Sigmoid colon (tissue), 6 donors: ENCODE measurements at regions not wholly inside any gene's neighbourhood (a gene's known extent, or its start where the extent isn't known, plus 50 kb on each side); places are given as distances from the start of the nearest gene placed in this dataset.
"Not testable (repeated sequence)": the region's sequence is repeated elsewhere in the genome, so short reads cannot be mapped to it uniquely, and the experiment has no call there.

Experiments
- DNase-seq: peaks from one replicate; pipeline ENCODE4 v3.0.0-alpha.2; 2019
- H3K27ac ChIP-seq, 4 donors: fragments of 200-600 bp; sonication (generic); one replicate each; pipeline ENCODE4 v1.5.1; 2016 to 2019; ENCODE audit warnings: mild to moderate bottlenecking in 1 of 4
- H3K27me3 ChIP-seq, 3 donors: fragments of 200-600 bp; sonication (generic); one replicate each; pipeline ENCODE4 v1.5.1; 2019; ENCODE audit warnings: mild to moderate bottlenecking in 1 of 3
- H3K36me3 ChIP-seq, 4 donors: fragments of 200-600 bp; sonication (generic); one replicate each; pipeline ENCODE4 v1.5.1; 2016 to 2019
- H3K4me1 ChIP-seq, 4 donors: fragments of 200-600 bp; sonication (generic); one replicate each; pipeline ENCODE4 v1.5.1; 2017 to 2019
- H3K4me3 ChIP-seq, 4 donors: fragments of 200-600 bp; sonication (generic); one replicate each; pipeline ENCODE4 v1.5.1; 2017 to 2019; ENCODE audit warnings: mild to moderate bottlenecking in 2 of 4, moderate library complexity in 1 of 4
- H3K9me3 ChIP-seq, 4 donors: fragments of 200-600 bp in 3 of 4; sonication (generic) in 3 of 4; one replicate each; pipeline versions ENCODE4 v1.5.1 to v1.6.1; 2013 to 2019
- EP300 ChIP-seq, 4 donors: sonication (generic); formaldehyde crosslinking; IDR thresholded peaks; one replicate each; pipeline ENCODE4 v1.6.1; 2017; ENCODE audit warnings: antibody characterized with exemption in 4 of 4
- POLR2A ChIP-seq, 2 donors: fragments of 450-650 bp; IDR thresholded peaks; one replicate each; pipeline ENCODE4 v1.6.1; 2016; ENCODE audit warnings: antibody characterized with exemption in 2 of 2, mild to moderate bottlenecking in 2 of 2, moderate library complexity in 2 of 2
- POLR2AphosphoS5 ChIP-seq, 4 donors: sonication (generic); formaldehyde crosslinking; IDR thresholded peaks; one replicate each; pipeline ENCODE4 v1.6.1; 2017; ENCODE audit warnings: antibody characterized with exemption in 4 of 4
- WGBS, 2 donors: extraction: QIAGEN DNeasy Blood & Tissue Kit; methylation state at CpG; one replicate each; pipeline ENCODE4 v1.1.7; 2013; 5-methylcytosine and 5-hydroxymethylcytosine counted together
- intact Hi-C: fragments of 100-400 bp; cut with DNase I; formaldehyde crosslinking; loops from one replicate; pipeline ENCODE4 v1.15.1; 2023
- TF ChIP-seq, protein P1 (sequence below), 4 experiments: fragments of 450-650 bp in 3 of 4; fragments of 200-600 bp in 1 of 4; IDR thresholded peaks; one replicate each; pipeline ENCODE4 v1.5.1; 2016 to 2019; ENCODE audit warnings: antibody characterized with exemption in 4 of 4, mild to moderate bottlenecking in 3 of 4, moderate library complexity in 2 of 4
- donor health status: healthy with polysubstance abuse.
- donor health status: healthy.

DNA sequence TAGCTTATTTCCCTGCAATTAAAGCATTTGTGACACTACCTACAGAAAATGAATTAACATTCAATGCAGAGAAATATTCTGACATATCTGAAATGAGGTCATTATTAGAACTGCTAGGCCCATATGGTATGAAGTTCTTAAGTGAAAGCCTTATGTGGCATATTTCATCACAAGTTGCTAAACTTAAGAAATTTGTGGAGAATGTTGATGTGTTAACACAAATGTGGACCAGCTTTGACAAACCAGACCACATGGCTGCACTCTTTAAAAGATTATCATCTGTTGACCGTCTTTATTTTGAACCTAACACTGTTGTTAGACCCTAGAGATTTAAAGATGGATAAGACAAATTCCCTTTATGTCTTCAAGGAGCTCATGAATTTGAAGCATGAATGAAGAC is 1024.1 kb downstream of the RPA4 start:
- no peaks in the 10 kb centered on the region for H3K27me3 ChIP-seq
- H3K4me1 ChIP-seq: no peaks in the 10 kb centered on the region
- no peak overlapping the region for H3K4me3 ChIP-seq
- H3K27ac ChIP-seq: no peak overlapping the region
- WGBS, 2 donors: 95 to 98% methylated on average over 1 of the region's 1 CpG
- H3K9me3 ChIP-seq: no peaks in the 10 kb centered on the region
- TF ChIP-seq POLR2A (IDR thresholded peaks at IDR 0.05) (no peak), EP300 (IDR thresholded peaks at IDR 0.05) (no peak), POLR2AphosphoS5 (IDR thresholded peaks at IDR 0.05) (no peak)
- TF ChIP-seq, protein P1, sequence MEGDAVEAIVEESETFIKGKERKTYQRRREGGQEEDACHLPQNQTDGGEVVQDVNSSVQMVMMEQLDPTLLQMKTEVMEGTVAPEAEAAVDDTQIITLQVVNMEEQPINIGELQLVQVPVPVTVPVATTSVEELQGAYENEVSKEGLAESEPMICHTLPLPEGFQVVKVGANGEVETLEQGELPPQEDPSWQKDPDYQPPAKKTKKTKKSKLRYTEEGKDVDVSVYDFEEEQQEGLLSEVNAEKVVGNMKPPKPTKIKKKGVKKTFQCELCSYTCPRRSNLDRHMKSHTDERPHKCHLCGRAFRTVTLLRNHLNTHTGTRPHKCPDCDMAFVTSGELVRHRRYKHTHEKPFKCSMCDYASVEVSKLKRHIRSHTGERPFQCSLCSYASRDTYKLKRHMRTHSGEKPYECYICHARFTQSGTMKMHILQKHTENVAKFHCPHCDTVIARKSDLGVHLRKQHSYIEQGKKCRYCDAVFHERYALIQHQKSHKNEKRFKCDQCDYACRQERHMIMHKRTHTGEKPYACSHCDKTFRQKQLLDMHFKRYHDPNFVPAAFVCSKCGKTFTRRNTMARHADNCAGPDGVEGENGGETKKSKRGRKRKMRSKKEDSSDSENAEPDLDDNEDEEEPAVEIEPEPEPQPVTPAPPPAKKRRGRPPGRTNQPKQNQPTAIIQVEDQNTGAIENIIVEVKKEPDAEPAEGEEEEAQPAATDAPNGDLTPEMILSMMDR (IDR thresholded peaks at IDR 0.05): no peak
- H3K36me3 ChIP-seq: no peaks in the 10 kb centered on the region
- DNase-seq: no peak
- intact Hi-C loops: no loop called here

DNA sequence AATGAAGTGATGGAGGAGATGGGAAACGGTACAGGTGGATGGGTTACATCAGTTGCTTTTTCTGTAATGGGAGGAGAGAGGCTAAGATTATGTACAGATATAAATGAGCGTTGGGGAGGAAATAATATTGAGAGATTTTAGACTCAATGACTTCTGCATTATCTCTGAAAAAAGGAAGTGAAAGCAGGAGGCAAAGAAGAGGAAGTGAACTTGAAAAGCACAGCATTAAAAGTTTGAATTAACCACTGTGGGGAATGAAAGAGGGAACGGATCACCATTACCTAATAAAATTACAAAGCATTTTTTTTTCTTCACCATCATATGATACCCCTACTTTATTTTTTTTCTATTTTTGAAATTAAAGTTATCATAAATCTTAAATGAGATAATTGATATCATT is 1025.5 kb downstream of the RPA4 start:
- 37 to 50% methylated on average over 3 of the region's 3 CpGs for WGBS, 2 donors
- no peak overlapping the region for H3K27ac ChIP-seq
- H3K4me1 ChIP-seq: no peaks in the 10 kb centered on the region
- no peaks in the 10 kb centered on the region for H3K9me3 ChIP-seq
- intact Hi-C loops: no loop called here
- no peaks in the 10 kb centered on the region for H3K36me3 ChIP-seq
- no peak for DNase-seq
- TF ChIP-seq POLR2AphosphoS5 (IDR thresholded peaks at IDR 0.05) (no peak), POLR2A (IDR thresholded peaks at IDR 0.05) (no peak)
- TF ChIP-seq, protein P1 (IDR thresholded peaks at IDR 0.05): no peak
- H3K27me3 ChIP-seq: no peaks in the 10 kb centered on the region
- H3K4me3 ChIP-seq: no peak overlapping the region

DNA sequence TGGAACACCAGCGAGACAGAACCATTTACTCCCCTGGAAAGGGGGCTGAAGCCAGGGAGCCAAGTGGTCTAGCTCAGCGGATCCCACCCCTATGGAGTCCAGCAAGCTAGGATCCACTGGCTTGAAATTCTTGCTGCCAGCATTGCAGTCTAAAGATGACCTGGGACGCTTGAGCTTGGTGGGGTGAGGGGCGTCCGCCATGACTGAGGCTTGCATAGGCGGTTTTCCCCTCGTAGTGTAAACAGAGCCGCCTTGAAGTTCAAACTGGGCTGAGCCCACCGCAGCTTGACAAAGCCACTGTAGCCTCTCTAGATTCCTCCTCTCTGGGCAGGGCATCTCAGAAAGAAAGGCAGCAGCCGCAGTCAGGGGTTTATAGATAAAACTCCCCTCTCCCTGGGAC is 1031.7 kb downstream of the RPA4 start:
- H3K4me3 ChIP-seq, H3K4me1 ChIP-seq, H3K9me3 ChIP-seq, H3K36me3 ChIP-seq, H3K27ac ChIP-seq, intact Hi-C loops, H3K27me3 ChIP-seq, DNase-seq: not testable (repeated sequence)
- WGBS, 2 donors: 92% methylated on average over 10 of the region's 10 CpGs

DNA sequence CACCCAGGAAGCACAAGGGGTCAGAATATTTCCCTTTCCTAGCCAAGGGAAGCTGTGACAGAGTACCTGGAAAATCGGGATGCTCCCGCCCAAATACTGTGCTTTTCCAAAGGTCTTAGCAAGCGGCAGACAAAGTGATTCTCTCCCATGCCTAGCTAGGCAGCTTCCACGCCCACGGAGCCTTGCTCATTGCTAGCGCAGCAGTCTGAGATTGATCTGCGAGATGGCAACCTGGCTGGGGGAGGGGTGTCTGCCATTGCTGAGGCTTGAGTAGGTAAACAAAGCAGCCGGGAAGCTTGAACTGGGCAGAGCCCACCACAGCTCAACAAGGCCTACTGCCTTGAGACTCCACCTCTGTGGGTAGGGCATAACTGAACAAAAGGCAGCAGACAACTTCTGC is 1037.5 kb downstream of the RPA4 start:
- 84 to 88% methylated on average over 8 of the region's 8 CpGs for WGBS, 2 donors
- H3K36me3 ChIP-seq, H3K9me3 ChIP-seq, H3K27me3 ChIP-seq, H3K4me3 ChIP-seq, DNase-seq, H3K27ac ChIP-seq, H3K4me1 ChIP-seq, intact Hi-C loops: not testable (repeated sequence)

DNA sequence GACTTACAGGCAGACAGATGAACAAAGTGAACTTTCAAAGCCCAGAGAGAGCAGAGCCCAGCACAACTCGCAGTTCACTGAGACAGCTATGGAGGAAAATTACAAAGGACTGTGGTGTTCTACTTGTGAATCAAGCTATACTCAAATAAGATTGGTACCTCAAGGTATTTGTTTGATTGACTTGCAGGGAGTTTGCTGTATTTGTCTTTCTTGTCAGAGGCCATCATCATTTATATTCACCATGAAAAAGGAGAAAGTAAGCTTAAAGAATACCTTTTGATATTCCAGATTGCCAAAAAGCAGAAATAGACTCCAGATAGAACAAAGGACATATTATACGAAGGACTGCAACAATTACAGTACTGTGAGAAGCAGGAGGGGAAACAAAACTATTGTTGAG is 1047.9 kb downstream of the RPA4 start:
- intact Hi-C loops: no loop called here
- no peak overlapping the region for H3K4me3 ChIP-seq
- 80 to 81% methylated on average over 2 of the region's 2 CpGs for WGBS, 2 donors
- no peak for DNase-seq
- H3K9me3 ChIP-seq: no peaks in the 10 kb centered on the region
- H3K27ac ChIP-seq: no peak overlapping the region
- H3K27me3 ChIP-seq: no peaks in the 10 kb centered on the region
- TF ChIP-seq POLR2A (IDR thresholded peaks at IDR 0.05) (no peak), EP300 (IDR thresholded peaks at IDR 0.05) (no peak), POLR2AphosphoS5 (IDR thresholded peaks at IDR 0.05) (no peak)
- TF ChIP-seq, protein P1 (IDR thresholded peaks at IDR 0.05): no peak
- no peaks in the 10 kb centered on the region for H3K4me1 ChIP-seq
- H3K36me3 ChIP-seq: no peaks in the 10 kb centered on the region

DNA sequence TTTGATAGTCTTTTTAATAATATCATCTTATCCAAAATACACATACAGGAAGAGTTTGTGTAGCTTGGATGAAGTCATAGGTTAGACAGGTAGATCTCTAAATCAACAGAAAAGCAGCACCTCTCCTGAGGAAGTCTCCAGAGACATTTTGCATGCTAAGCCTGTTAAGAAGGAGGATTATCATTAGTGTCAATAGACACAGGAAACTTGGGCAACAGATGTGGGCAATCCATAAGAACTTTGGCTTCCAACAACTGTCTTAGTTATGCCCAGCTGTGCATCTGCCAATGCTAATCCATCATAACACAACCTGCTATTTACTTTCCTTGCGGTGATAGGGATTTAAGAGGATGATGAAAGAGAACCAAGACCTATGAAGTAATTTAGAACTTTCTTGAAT is 1052.6 kb downstream of the RPA4 start:
- 82 to 86% methylated on average over 1 of the region's 1 CpG for WGBS, 2 donors
- Histone ChIP-seq H3K27ac (no peak overlapping the region), H3K9me3 (no peaks in the 10 kb centered on the region), H3K4me3 (no peak overlapping the region), H3K4me1 (no peaks in the 10 kb centered on the region), H3K36me3 (no peaks in the 10 kb centered on the region), H3K27me3 (no peaks in the 10 kb centered on the region)
- DNase-seq: no peak
- TF ChIP-seq EP300 (IDR thresholded peaks at IDR 0.05) (no peak), POLR2A (IDR thresholded peaks at IDR 0.05) (no peak), POLR2AphosphoS5 (IDR thresholded peaks at IDR 0.05) (no peak)
- TF ChIP-seq, protein P1 (IDR thresholded peaks at IDR 0.05): no peak
- intact Hi-C loops: no loop called here
